ENCODE measurements at regions not wholly inside any gene's neighbourhood (a gene's known extent, or its start where the extent isn't known, plus 50 kb on each side); places are given as distances from the start of the nearest gene placed in this dataset.
"Not testable (repeated sequence)": the region's sequence is repeated elsewhere in the genome, so short reads cannot be mapped to it uniquely, and the experiment has no call there.

GRCh38 chr17:45554479-45554878, 64.0 kb upstream of the PLEKHM1 start:
- DNase-seq; H3K27me3 ChIP-seq; intact Hi-C loops (cut with DNase I); H3K9me3 ChIP-seq; H3K27ac ChIP-seq; H3K4me1 ChIP-seq; ATAC-seq; H3K4me3 ChIP-seq; H3K36me3 ChIP-seq (replicated peaks in 1 of 2; ENCODE audit: insufficient read depth in 1 of 2, low read depth in 2 of 2): not testable (repeated sequence)
- WGBS, 2 donors, result no CpG with 5 or more reads among the region's 1 CpG

- no CpG with 5 or more reads among the region's 1 CpG for WGBS, 2 donors
- ATAC-seq; H3K9me3 ChIP-seq; DNase-seq; H3K4me3 ChIP-seq; H3K27ac ChIP-seq; intact Hi-C loops (cut with DNase I); H3K27me3 ChIP-seq; H3K4me1 ChIP-seq; H3K36me3 ChIP-seq (replicated peaks in 1 of 2; ENCODE audit: insufficient read depth in 1 of 2, low read depth in 2 of 2): not testable (repeated sequence)
Observed at GRCh38 chr17:45558821-45559220, 68.3 kb upstream of the PLEKHM1 start.

- DNase-seq; H3K27me3 ChIP-seq; H3K27ac ChIP-seq; H3K9me3 ChIP-seq; ATAC-seq; intact Hi-C loops (cut with DNase I); H3K4me3 ChIP-seq; H3K4me1 ChIP-seq; H3K36me3 ChIP-seq (replicated peaks in 1 of 2; ENCODE audit: insufficient read depth in 1 of 2, low read depth in 2 of 2): not testable (repeated sequence)
- 82 to 84% methylated on average over 4 of the region's 4 CpGs for WGBS, 2 donors
Observed at GRCh38 chr17:45562868-45563267, 72.3 kb upstream of the PLEKHM1 start.

- H3K4me3 ChIP-seq; H3K27me3 ChIP-seq; H3K9me3 ChIP-seq; H3K4me1 ChIP-seq; DNase-seq; intact Hi-C loops (cut with DNase I); ATAC-seq; H3K36me3 ChIP-seq (replicated peaks in 1 of 2; ENCODE audit: insufficient read depth in 1 of 2, low read depth in 2 of 2); H3K27ac ChIP-seq: not testable (repeated sequence)
- 75 to 83% methylated on average over 3 of the region's 3 CpGs for WGBS, 2 donors
Observed at GRCh38 chr17:45563283-45563682, 72.8 kb upstream of the PLEKHM1 start.

GRCh38 chr17:45568275-45568674, 77.8 kb upstream of the PLEKHM1 start:
- DNase-seq; H3K4me3 ChIP-seq; H3K4me1 ChIP-seq; H3K27me3 ChIP-seq; ATAC-seq; H3K27ac ChIP-seq; intact Hi-C loops (cut with DNase I); H3K9me3 ChIP-seq; H3K36me3 ChIP-seq (replicated peaks in 1 of 2; ENCODE audit: insufficient read depth in 1 of 2, low read depth in 2 of 2): not testable (repeated sequence)
- WGBS, 2 donors, result 77 to 89% methylated on average over 1 of the region's 1 CpG

GRCh38 chr17:45573326-45573725, 82.8 kb upstream of the PLEKHM1 start:
- H3K27me3 ChIP-seq; H3K4me1 ChIP-seq; H3K36me3 ChIP-seq (replicated peaks in 1 of 2; ENCODE audit: insufficient read depth in 1 of 2, low read depth in 2 of 2); intact Hi-C loops (cut with DNase I); H3K27ac ChIP-seq; H3K9me3 ChIP-seq; DNase-seq; H3K4me3 ChIP-seq; ATAC-seq: not testable (repeated sequence)
- WGBS, 2 donors, result 87 to 94% methylated on average over 2 of the region's 2 CpGs

GRCh38 chr17:45573924-45574770, 83.6 kb upstream of the PLEKHM1 start:
- Histone ChIP-seq H3K4me1 (no peaks in the 10 kb centered on the region), H3K4me3 (no peak overlapping the region), H3K27ac (no peak overlapping the region), H3K27me3 (no peaks in the 10 kb centered on the region), H3K9me3 (no peaks in the 10 kb centered on the region), H3K36me3 (replicated peaks in 1 of 2; ENCODE audit: insufficient read depth in 1 of 2, low read depth in 2 of 2) (no peaks in the 10 kb centered on the region)
- TF ChIP-seq CTCF (IDR thresholded peaks at IDR 0.05), result no peak
- no peak for TF ChIP-seq POLR2A (IDR thresholded peaks at IDR 0.05)
- intact Hi-C loops (cut with DNase I), result no loop called here
- 79% methylated on average over 5 of the region's 5 CpGs for WGBS, 2 donors
- no peak for DNase-seq
- ATAC-seq, result no peak
